Limb (tissue), 2 donors: ENCODE measurements at regions not wholly inside any gene's neighbourhood (a gene's known extent, or its start where the extent isn't known, plus 50 kb on each side); places are given as distances from the start of the nearest gene placed in this dataset.

Source experiments
- DNase-seq, 2 donors: peaks; one replicate each; pipeline ENCODE4 v3.0.0-alpha.2; 2016; ENCODE audit errors: extremely low spot score in 2 of 2

DNA sequence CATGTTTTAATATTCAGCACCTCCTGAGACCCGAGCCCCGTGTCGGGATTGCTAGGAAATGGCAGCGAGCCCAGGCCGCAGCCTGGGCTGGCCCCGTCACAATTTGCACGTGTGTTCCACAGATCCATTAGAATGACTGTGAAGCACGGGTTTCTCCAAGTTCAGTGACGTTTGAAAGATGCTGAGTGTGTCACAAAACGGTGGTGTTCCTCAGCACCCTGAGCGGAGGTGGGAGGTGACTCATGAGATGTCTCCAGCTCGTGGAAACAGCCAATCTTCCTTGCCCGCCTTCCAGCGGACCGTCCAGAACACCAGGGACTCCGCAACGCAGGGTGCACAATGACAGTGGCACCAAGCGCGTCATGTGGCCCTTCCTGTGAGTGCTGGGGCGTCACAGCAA, 412.8 kb downstream of the IRX2 start:
- DNase-seq: no peak

DNA sequence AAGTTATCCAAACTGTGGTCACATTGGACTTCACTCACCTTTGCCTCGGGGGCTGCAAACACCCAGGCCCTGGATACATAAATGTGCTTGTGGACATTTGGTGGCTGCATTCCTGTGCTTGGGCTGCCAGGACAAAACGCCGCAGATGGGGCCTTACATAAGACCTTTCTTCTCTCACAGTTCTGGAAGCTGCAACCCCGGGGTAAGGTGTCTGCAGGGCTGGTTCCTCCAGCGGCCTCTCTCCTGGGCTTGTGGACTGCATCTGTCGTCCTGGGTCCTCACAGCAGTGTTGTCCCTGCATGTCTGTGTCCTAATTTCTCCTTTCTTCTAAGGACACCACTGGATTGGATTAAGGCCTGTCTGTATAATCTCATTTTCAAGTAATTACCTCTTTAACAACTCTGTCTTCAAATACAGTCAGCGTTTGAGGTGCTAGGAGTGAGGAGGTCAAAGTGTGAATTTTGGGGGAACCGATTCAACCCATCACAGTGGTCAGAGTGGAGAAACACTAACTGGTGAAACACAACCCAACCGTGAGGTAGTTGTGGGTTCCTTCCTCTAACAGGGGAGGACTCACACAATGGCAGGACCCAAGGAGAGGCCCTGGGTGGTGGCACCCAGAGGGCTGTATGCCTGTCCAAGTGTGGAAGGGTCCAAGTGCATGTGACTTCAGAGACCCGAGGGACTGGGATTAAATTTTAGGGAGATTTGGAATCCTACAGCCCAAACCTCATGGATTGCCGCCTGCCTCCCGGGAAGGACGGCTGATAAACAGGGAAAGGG, 415.6 kb downstream of the IRX2 start:
- no peak for DNase-seq

- DNase-seq: no peak
Observed at GRCh38 chr5:2335125-2335732, 416.2 kb downstream of the IRX2 start.

DNA sequence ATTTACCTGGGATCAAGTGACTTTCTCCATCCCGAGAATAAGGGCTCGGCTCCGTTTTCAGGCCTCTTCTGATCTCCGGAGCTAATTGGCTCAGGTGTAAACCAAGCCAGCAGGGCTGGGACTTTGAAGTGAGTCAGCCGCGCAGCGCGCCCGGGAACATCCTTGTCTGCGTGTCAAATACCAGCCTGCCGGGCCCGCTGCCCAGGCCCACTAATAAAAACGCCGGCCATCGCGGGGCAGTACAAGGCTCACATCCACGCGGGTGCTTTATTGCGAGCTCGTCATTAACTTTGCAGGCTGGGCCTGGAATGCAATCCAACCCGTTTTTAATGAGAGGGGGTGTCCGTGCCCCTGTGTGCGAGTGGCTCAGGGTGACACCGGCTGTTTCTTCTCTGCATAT, 416.8 kb downstream of the IRX2 start:
- peak in 1 of 2 donors; percentile 44 for DNase-seq

DNA sequence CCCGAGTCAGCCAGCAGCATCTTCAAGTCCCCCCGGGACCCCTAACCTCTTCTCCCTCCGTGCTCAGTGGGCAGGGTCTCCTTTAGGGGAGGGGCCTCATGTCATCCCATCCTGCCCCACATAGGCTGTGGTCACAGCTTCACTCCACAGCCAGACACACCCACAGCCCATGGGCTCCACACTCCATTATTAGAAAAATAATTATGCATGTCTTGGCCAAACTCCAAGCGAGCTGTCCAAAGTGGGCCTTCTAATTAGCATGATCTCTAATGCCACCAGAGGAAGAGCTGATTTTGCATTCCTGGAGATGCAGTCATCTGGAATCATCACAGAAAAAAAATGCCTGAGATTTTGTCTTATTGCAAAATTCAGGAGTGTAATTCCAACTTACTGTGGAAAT, 418.2 kb downstream of the IRX2 start:
- DNase-seq: no peak

DNA sequence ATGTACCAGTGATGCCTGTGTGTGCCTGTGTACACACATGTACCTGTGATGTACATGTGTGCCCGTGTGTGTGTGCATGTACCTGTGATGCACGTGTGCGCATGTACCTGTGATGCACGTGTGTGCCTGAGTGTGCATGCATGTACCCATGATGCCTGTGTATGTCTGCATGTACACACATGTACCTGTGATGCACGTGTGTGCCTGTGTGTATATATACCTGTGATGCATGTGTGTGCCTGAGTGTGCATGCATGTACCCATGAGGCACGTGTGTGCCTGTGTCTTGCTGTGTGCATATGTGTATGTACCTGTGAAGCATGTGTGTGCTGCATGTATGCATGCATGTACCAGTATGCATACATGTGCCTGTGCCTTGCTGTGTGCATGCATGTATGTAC, 419.0 kb downstream of the IRX2 start:
- no peak for DNase-seq

GRCh38 chr5:2330325-2331130, 420.9 kb downstream of the IRX2 start:
- no peak for DNase-seq

- peak in 1 of 2 donors; percentile 19 for DNase-seq
Observed at GRCh38 chr5:2329741-2330140, 421.7 kb downstream of the IRX2 start.

DNA sequence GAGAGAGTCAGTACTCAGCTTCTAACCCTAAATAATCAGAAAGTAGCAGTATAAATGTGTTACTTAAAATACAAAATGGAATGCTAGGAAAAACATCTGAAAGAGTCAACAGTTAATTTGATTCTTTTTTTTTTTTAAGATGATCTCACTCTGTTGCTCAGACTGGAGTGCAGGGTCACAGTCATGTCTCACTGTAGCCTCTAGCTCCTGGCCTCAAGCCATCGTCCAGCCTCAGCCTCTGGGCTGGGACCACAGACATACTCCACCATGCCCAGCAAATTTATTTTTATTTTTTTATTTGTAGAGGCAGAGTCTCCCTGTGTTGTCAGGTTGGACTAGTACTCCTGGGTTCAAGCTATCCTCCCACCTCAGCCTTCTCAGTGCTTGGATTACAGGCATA, 424.9 kb downstream of the IRX2 start:
- DNase-seq: no peak

DNA sequence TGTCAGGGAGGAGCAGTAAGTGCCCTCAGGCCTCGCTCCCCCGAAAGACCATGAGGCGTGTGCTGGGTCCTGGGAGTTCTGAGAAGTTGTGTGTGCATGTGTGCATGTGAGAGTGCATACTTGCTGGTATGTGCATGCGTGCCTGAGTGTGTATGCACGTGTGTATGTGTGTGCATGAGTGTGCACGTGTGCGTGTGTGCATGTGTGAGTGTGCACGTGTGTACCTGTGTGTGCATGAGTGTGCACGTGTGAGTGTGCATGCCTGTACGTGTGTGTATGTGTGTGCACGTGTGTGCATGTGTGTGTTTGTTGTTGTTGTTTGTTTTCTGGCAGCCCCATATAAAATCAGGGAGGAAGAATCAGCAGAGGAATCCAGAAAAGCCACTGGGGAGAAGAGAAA, 426.7 kb downstream of the IRX2 start:
- DNase-seq: no peak

- peak in 1 of 2 donors; percentile 12 for DNase-seq
Observed at GRCh38 chr5:2320611-2321010, 430.9 kb downstream of the IRX2 start.

DNA sequence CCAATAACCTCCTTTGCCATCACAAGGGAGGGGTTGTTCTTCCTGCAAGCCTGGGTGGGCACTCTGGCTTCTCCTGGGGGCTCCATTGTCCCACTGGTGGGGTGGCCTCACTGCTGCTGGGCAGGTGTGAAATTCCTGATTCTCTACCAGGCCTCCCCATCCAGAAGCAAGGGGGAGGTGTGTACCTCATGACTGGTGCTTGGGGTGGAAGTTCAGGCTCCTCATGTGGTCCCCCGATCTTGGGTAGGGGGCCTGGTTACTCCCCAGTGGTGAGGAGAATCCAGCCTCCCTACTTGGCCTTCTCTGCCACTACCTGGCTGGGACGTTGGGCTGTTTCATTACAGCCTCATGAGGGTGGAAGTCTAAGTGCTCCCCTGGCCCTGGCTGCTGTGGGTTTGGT, 433.9 kb downstream of the IRX2 start:
- no peak for DNase-seq

DNA sequence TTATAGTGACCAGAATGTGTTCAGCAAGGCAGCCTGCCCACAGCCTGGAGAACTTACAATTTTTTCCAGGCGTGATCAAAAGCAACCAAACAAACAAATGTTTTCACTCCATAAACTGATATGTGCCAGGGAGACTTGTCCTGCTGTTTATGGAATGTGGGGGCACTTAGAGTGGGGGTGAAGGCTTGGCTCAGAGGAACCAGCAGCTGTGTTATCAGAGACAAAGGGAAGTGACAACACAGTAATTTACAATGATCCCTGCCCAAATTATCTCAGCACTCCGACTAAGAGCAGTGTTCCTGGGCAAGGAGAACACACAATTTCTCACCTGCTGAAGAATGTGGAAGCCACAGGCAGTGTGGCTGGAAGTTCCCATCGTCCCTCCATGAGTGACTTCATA, 429.1 kb upstream of the IRX4 start:
- DNase-seq: peak in 1 of 2 donors; percentile 17

DNA sequence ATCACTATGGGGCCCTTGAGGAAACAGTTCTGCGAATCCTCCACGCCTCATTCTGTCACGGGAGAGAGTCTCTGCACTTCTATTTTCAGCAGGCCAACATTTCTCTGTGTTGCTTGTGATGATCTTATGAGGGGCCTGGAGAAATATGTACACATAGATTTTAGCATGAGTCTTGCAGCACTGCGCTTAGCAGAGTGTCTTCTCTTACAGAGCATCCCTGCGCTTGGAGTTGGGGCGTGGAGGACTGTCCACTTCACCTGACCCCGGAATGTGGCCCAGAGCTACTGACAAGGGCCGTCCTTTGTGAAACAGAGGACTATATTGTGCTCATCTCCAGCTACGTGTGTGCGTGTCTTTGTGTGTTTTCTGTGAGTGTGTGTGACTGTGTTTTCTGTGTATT, 428.2 kb upstream of the IRX4 start:
- DNase-seq: no peak

GRCh38 chr5:2307631-2308030, 424.9 kb upstream of the IRX4 start:
- DNase-seq: no peak

- DNase-seq: no peak
Observed at GRCh38 chr5:2306711-2307110, 424.0 kb upstream of the IRX4 start.

- DNase-seq: no peak
Observed at GRCh38 chr5:2303431-2304100, 420.8 kb upstream of the IRX4 start.

DNA sequence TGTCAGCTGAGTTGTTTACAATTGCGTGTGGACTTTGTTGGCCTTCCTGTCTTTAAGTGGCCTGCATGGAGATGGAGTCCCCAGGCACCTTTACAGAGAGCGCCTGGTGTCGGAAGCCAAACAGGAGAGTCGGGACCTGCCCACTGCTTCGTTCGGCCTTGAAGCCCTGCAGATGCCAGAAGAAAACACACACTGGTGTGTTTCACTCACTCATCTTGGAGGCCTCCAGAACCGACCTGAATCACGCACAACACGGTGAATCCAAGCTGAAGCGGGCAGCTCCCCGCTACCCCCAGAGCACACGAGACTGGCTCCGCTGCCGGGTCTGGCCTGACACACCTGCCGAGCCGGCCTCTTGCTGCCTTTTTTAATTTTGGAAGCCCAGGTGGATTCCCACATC, 419.4 kb upstream of the IRX4 start:
- no peak for DNase-seq

DNA sequence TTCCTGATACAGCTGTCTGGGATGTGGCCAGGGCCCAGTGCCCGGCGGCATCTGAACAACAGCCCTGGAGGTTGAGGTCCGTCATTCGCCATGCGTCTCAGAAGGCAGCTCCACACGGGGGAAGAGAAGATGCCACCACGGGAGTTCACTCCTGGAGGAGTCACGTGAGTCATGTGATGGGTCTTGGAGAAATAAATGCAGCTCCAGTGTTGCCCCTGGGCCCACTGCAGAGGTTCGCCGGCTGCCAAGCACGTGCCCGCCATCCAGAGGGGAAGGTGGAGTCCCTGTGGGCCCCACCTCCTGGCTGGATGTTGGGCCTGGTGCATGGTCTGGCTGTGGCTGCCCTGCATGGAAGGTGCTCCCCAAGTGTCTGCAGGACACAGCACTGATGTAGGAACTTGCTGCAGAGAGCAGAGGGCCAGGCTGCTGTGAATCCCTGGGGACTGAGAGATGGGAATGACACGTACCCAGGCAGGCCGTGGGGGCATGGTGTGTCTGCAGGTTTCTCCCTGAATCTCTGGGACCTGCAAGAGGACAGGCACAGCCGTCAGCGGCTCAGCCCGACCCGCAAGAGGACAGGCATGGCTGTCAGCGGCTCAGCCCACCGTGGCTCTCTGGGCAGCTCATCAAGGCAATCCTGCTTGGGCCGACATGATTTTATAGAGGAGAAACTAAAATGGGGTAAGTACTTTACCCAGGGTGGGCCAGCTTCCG, 418.3 kb upstream of the IRX4 start:
- no peak for DNase-seq

- DNase-seq: no peak
Observed at GRCh38 chr5:2300421-2300820, 417.7 kb upstream of the IRX4 start.
